IPS-18a (cell line): ENCODE measurements at regions not wholly inside any gene's neighbourhood (a gene's known extent, or its start where the extent isn't known, plus 50 kb on each side); places are given as distances from the start of the nearest gene placed in this dataset.

Experiments
- H3K27ac ChIP-seq: one replicate; pipeline ENCODE4 v1.5.1; 2013; ENCODE audit warnings: low read length
- H3K27me3 ChIP-seq: one replicate; pipeline ENCODE4 v1.6.1; 2013; ENCODE audit warnings: mild to moderate bottlenecking, low read length; ENCODE audit not compliant: control insufficient read depth, insufficient read depth
- H3K36me3 ChIP-seq: one replicate; pipeline ENCODE4 v1.6.1; 2013; ENCODE audit warnings: low read depth, low read length; ENCODE audit not compliant: control insufficient read depth
- H3K4me1 ChIP-seq: one replicate; pipeline ENCODE4 v1.6.1; 2013; ENCODE audit warnings: low read depth, low read length; ENCODE audit not compliant: control insufficient read depth
- H3K4me3 ChIP-seq: one replicate; pipeline ENCODE4 v1.5.1; 2013; ENCODE audit warnings: low read length
- H3K9ac ChIP-seq: one replicate; pipeline ENCODE4 v1.6.1; 2013; ENCODE audit warnings: mild to moderate bottlenecking, low read length, moderate library complexity
- H3K9me3 ChIP-seq: one replicate; pipeline ENCODE4 v1.6.1; 2013; ENCODE audit warnings: low read depth, low read length; ENCODE audit not compliant: control insufficient read depth

GRCh38 chr4:112876316-112876715 is 173.1 kb upstream of the ANK2 start:
- no peaks in the 10 kb centered on the region for H3K9me3 ChIP-seq
- no peaks in the 10 kb centered on the region for H3K27me3 ChIP-seq
- H3K4me1 ChIP-seq: peaks cover 6% of the 10 kb centered on the region
- H3K4me3 ChIP-seq: no peak overlapping the region
- H3K27ac ChIP-seq: no peak overlapping the region
- H3K9ac ChIP-seq: no peak overlapping the region
- no peaks in the 10 kb centered on the region for H3K36me3 ChIP-seq

GRCh38 chr4:112881842-112882241 is 167.6 kb upstream of the ANK2 start:
- H3K36me3 ChIP-seq: no peaks in the 10 kb centered on the region
- H3K4me1 ChIP-seq: peaks cover 6% of the 10 kb centered on the region
- no peaks in the 10 kb centered on the region for H3K9me3 ChIP-seq
- H3K9ac ChIP-seq: no peak overlapping the region
- no peak overlapping the region for H3K27ac ChIP-seq
- H3K27me3 ChIP-seq: no peaks in the 10 kb centered on the region
- no peak overlapping the region for H3K4me3 ChIP-seq

GRCh38 chr4:112882286-112882685 is 167.2 kb upstream of the ANK2 start:
- Histone ChIP-seq H3K4me1 (peaks cover 6% of the 10 kb centered on the region), H3K36me3 (no peaks in the 10 kb centered on the region), H3K9me3 (no peaks in the 10 kb centered on the region), H3K27me3 (no peaks in the 10 kb centered on the region), H3K9ac (no peak overlapping the region), H3K4me3 (no peak overlapping the region), H3K27ac (no peak overlapping the region)

- no peak overlapping the region for H3K4me3 ChIP-seq
- H3K27ac ChIP-seq: no peak overlapping the region
- H3K4me1 ChIP-seq: peaks cover 6% of the 10 kb centered on the region
- H3K9ac ChIP-seq: no peak overlapping the region
- H3K36me3 ChIP-seq: no peaks in the 10 kb centered on the region
- H3K27me3 ChIP-seq: no peaks in the 10 kb centered on the region
- H3K9me3 ChIP-seq: no peaks in the 10 kb centered on the region
These were observed 165.0 kb upstream of the ANK2 start for GRCh38 chr4:112884406-112884805.

GRCh38 chr4:112885897-112886296 is 163.6 kb upstream of the ANK2 start:
- no peaks in the 10 kb centered on the region for H3K9me3 ChIP-seq
- H3K9ac ChIP-seq: no peak overlapping the region
- H3K27ac ChIP-seq: no peak overlapping the region
- H3K36me3 ChIP-seq: no peaks in the 10 kb centered on the region
- no peak overlapping the region for H3K4me3 ChIP-seq
- H3K27me3 ChIP-seq: no peaks in the 10 kb centered on the region
- H3K4me1 ChIP-seq: peaks cover 11% of the 10 kb centered on the region

- no peaks in the 10 kb centered on the region for H3K27me3 ChIP-seq
- no peak overlapping the region for H3K27ac ChIP-seq
- no peak overlapping the region for H3K4me3 ChIP-seq
- H3K4me1 ChIP-seq: peaks cover 6% of the 10 kb centered on the region
- no peak overlapping the region for H3K9ac ChIP-seq
- no peaks in the 10 kb centered on the region for H3K36me3 ChIP-seq
- no peaks in the 10 kb centered on the region for H3K9me3 ChIP-seq
These were observed 160.8 kb upstream of the ANK2 start for GRCh38 chr4:112888622-112889021.

GRCh38 chr4:112889199-112889598 is 160.3 kb upstream of the ANK2 start:
- no peaks in the 10 kb centered on the region for H3K36me3 ChIP-seq

GRCh38 chr4:112889619-112890527 is 159.6 kb upstream of the ANK2 start:
- peaks cover 10% of the 10 kb centered on the region for H3K4me1 ChIP-seq
- no peaks in the 10 kb centered on the region for H3K36me3 ChIP-seq
- no peak overlapping the region for H3K27ac ChIP-seq
- no peaks in the 10 kb centered on the region for H3K27me3 ChIP-seq
- H3K4me3 ChIP-seq: no peak overlapping the region
- no peaks in the 10 kb centered on the region for H3K9me3 ChIP-seq
- no peak overlapping the region for H3K9ac ChIP-seq

More at GRCh38 chr4:112889199-112889598, 160.3 kb upstream of the ANK2 start:
- H3K9ac ChIP-seq: no peak overlapping the region
- H3K27ac ChIP-seq: no peak overlapping the region
- peaks cover 6% of the 10 kb centered on the region for H3K4me1 ChIP-seq
- H3K9me3 ChIP-seq: no peaks in the 10 kb centered on the region
- no peaks in the 10 kb centered on the region for H3K27me3 ChIP-seq
- H3K4me3 ChIP-seq: no peak overlapping the region

GRCh38 chr4:112894480-112894879 is 155.0 kb upstream of the ANK2 start:
- H3K4me3 ChIP-seq: no peak overlapping the region
- H3K36me3 ChIP-seq: no peaks in the 10 kb centered on the region
- H3K9ac ChIP-seq: no peak overlapping the region
- H3K27me3 ChIP-seq: no peaks in the 10 kb centered on the region
- H3K27ac ChIP-seq: no peak overlapping the region
- H3K9me3 ChIP-seq: no peaks in the 10 kb centered on the region
- H3K4me1 ChIP-seq: peaks cover 49% of the 10 kb centered on the region

- no peaks in the 10 kb centered on the region for H3K27me3 ChIP-seq
- no peak overlapping the region for H3K27ac ChIP-seq
- no peaks in the 10 kb centered on the region for H3K9me3 ChIP-seq
- H3K4me3 ChIP-seq: no peak overlapping the region
- H3K9ac ChIP-seq: no peak overlapping the region
- H3K4me1 ChIP-seq: peaks cover 45% of the 10 kb centered on the region
- H3K36me3 ChIP-seq: no peaks in the 10 kb centered on the region
These were observed 154.5 kb upstream of the ANK2 start for GRCh38 chr4:112894951-112895350.

GRCh38 chr4:112895811-112896608 is 153.4 kb upstream of the ANK2 start:
- H3K27ac ChIP-seq: no peak overlapping the region
- no peaks in the 10 kb centered on the region for H3K27me3 ChIP-seq
- no peaks in the 10 kb centered on the region for H3K36me3 ChIP-seq
- no peaks in the 10 kb centered on the region for H3K9me3 ChIP-seq
- H3K9ac ChIP-seq: no peak overlapping the region
- no peak overlapping the region for H3K4me3 ChIP-seq
- peaks cover 44% of the 10 kb centered on the region for H3K4me1 ChIP-seq
